ENCODE measurements at regions not wholly inside any gene's neighbourhood (a gene's known extent, or its start where the extent isn't known, plus 50 kb on each side); places are given as distances from the start of the nearest gene placed in this dataset.

- TF ChIP-seq CTCF (conservative IDR thresholded peaks at IDR 0.05) = no peak
Observed at GRCh38 chr18:64562651-64563050, 413.8 kb upstream of the LINC00305 start.

More at GRCh38 chr18:64562651-64563050, 413.8 kb upstream of the LINC00305 start:
- no peaks in the 10 kb centered on the region for H4K20me1 ChIP-seq (ENCODE audit: control insufficient read depth, insufficient read depth, insufficient read length)
- H3K56ac ChIP-seq (ENCODE audit: insufficient read length, low read depth, low read length) = no peak overlapping the region
- H3K9ac ChIP-seq (ENCODE audit: extremely low read depth, insufficient read length, low read length) = no peak overlapping the region
- no peak overlapping the region for H3K18ac ChIP-seq (ENCODE audit: insufficient read length, low read depth, low read length)
- no peak overlapping the region for H2BK5ac ChIP-seq (ENCODE audit: insufficient read length, low read length)
- Mint-ChIP-seq H3K4me3 (no peak overlapping the region), H3K36me3 (ENCODE audit: insufficient read depth in 1 of 3, low read depth in 3 of 3) (peaks cover 0 to 14% (median 2%) of the 10 kb centered on the region in 3 experiments; a peak in 4 of 7 replicates), H3K9me3 (peaks cover 10 to 12% of the 10 kb centered on the region in 2 experiments), H3K27ac (no peak overlapping the region), H3K27me3 (ENCODE audit: low read depth) (no peaks in the 10 kb centered on the region), H3K4me1 (no peaks in the 10 kb centered on the region)
- no peak overlapping the region for H3K23ac ChIP-seq (ENCODE audit: insufficient read length, low read depth, low read length)
- no peaks in the 10 kb centered on the region for H3K79me2 ChIP-seq (ENCODE audit: insufficient read depth, low read length)
- no peak overlapping the region for H3T11ph ChIP-seq (ENCODE audit: low read length)
- no peak overlapping the region for H2BK20ac ChIP-seq (ENCODE audit: low read depth, low read length, poor library complexity, severe bottlenecking)
- no peak overlapping the region for H2BK12ac ChIP-seq (ENCODE audit: insufficient read length, low read depth, low read length)
- H4K5ac ChIP-seq (ENCODE audit: insufficient read length, low read depth, low read length) = no peak overlapping the region
- no peak overlapping the region for H2BK15ac ChIP-seq (ENCODE audit: low read depth, low read length)
- no peaks in the 10 kb centered on the region for H3K27me3 ChIP-seq (ENCODE audit: insufficient read depth, low read length)
- no peaks in the 10 kb centered on the region for H3K4me1 ChIP-seq (ENCODE audit: insufficient read depth, low read length)
- no peak overlapping the region for H4K91ac ChIP-seq (ENCODE audit: insufficient read length, low read depth, low read length)
- H3K27ac ChIP-seq (ENCODE audit: insufficient read length, low read depth, low read length) = no peak overlapping the region
- no peaks in the 10 kb centered on the region for H3K23me2 ChIP-seq (ENCODE audit: insufficient read length, low read depth, low read length, poor library complexity, severe bottlenecking)
- no peak for DNase-seq
- H2BK120ac ChIP-seq (ENCODE audit: low read depth, low read length, poor library complexity, severe bottlenecking) = no peak overlapping the region
- no peak overlapping the region for H4K8ac ChIP-seq (replicated peaks; ENCODE audit: insufficient read length, low read depth, low read length)
- H3K4me2 ChIP-seq (ENCODE audit: insufficient read depth, insufficient read length, low read length) = no peak overlapping the region
- no peak overlapping the region for H2AFZ ChIP-seq (ENCODE audit: low read length)
- no peak overlapping the region for H2AK5ac ChIP-seq (ENCODE audit: insufficient read length, low read length)
- H3K9me3 ChIP-seq (ENCODE audit: control insufficient read depth, low read depth, low read length) = no peaks in the 10 kb centered on the region
- no peaks in the 10 kb centered on the region for H3K79me1 ChIP-seq (ENCODE audit: insufficient read depth, low read depth, low read length, poor library complexity, severe bottlenecking)
- no peak overlapping the region for H3K4ac ChIP-seq (ENCODE audit: low read depth, low read length)
- H3K14ac ChIP-seq (ENCODE audit: insufficient read depth, low read length) = no peak overlapping the region
